ENCODE measurements at regions not wholly inside any gene's neighbourhood (a gene's known extent, or its start where the extent isn't known, plus 50 kb on each side); places are given as distances from the start of the nearest gene placed in this dataset.
"Not testable (repeated sequence)": the region's sequence is repeated elsewhere in the genome, so short reads cannot be mapped to it uniquely, and the experiment has no call there.

GRCh38 chr16:86244158-86244557 lies 266.2 kb upstream of the FOXF1 start:
- no peak for DNase-seq

- DNase-seq = no peak
Observed at GRCh38 chr16:86244936-86245335, 265.4 kb upstream of the FOXF1 start.

GRCh38 chr16:86245351-86245750 lies 265.0 kb upstream of the FOXF1 start:
- DNase-seq = no peak

GRCh38 chr16:86245895-86246294 lies 264.4 kb upstream of the FOXF1 start:
- no peak for DNase-seq

- no peak for DNase-seq
Observed at GRCh38 chr16:86248310-86248905, 261.9 kb upstream of the FOXF1 start.

GRCh38 chr16:86249631-86250030 lies 260.7 kb upstream of the FOXF1 start:
- DNase-seq = no peak

GRCh38 chr16:86251682-86252081 lies 258.6 kb upstream of the FOXF1 start:
- no peak for DNase-seq

- DNase-seq = no peak
Observed at GRCh38 chr16:86252596-86252995, 257.7 kb upstream of the FOXF1 start.

GRCh38 chr16:86255966-86256365 lies 254.4 kb upstream of the FOXF1 start:
- DNase-seq = no peak

- DNase-seq = no peak
Observed at GRCh38 chr16:86256995-86257394, 253.3 kb upstream of the FOXF1 start.

GRCh38 chr16:86257546-86257945 lies 252.8 kb upstream of the FOXF1 start:
- no peak for DNase-seq

GRCh38 chr16:86258713-86259112 lies 251.6 kb upstream of the FOXF1 start:
- no peak for DNase-seq

GRCh38 chr16:86259499-86259898 lies 250.8 kb upstream of the FOXF1 start:
- DNase-seq = no peak

GRCh38 chr16:86261379-86261778 lies 248.9 kb upstream of the FOXF1 start:
- no peak for DNase-seq

- DNase-seq = not testable (repeated sequence)
Observed at GRCh38 chr16:86267657-86268056, 242.7 kb upstream of the FOXF1 start.

- no peak for DNase-seq
Observed at GRCh38 chr16:86270696-86271095, 239.6 kb upstream of the FOXF1 start.

GRCh38 chr16:86272744-86273143 lies 237.6 kb upstream of the FOXF1 start:
- no peak for DNase-seq

GRCh38 chr16:86277221-86277620 lies 233.1 kb upstream of the FOXF1 start:
- no peak for DNase-seq

- DNase-seq = not testable (repeated sequence)
Observed at GRCh38 chr16:86277859-86278258, 232.5 kb upstream of the FOXF1 start.

GRCh38 chr16:86281421-86281820 lies 228.9 kb upstream of the FOXF1 start:
- DNase-seq = no peak

GRCh38 chr16:86283944-86284343 lies 226.4 kb upstream of the FOXF1 start:
- DNase-seq = no peak

- no peak for DNase-seq
Observed at GRCh38 chr16:86285421-86285820, 224.9 kb upstream of the FOXF1 start.

GRCh38 chr16:86285938-86286921 lies 224.1 kb upstream of the FOXF1 start:
- DNase-seq = no peak

GRCh38 chr16:86286991-86287663 lies 223.2 kb upstream of the FOXF1 start:
- DNase-seq = no peak

All from NCI-H2029 treated with DMSO at 0.1 percent for 48 hours (cell line).